Upper lobe of right lung (tissue), 1 donor: ENCODE measurements at regions not wholly inside any gene's neighbourhood (a gene's known extent, or its start where the extent isn't known, plus 50 kb on each side); places are given as distances from the start of the nearest gene placed in this dataset.
"Not testable (repeated sequence)": the region's sequence is repeated elsewhere in the genome, so short reads cannot be mapped to it uniquely, and the experiment has no call there.

Experiments
- ATAC-seq: fragments of 200-7000 bp; cut with Tn5 transposase; one replicate; pipeline ENCODE4 v1.9.1; 2020; ENCODE audit warnings: mild to moderate bottlenecking, moderate library complexity
- DNase-seq: peaks from one replicate; pipeline ENCODE4 v3.0.0-alpha.2; 2020
- H3K27ac ChIP-seq: fragments of 200-600 bp; one replicate; pipeline ENCODE4 v1.8.0; 2022
- H3K27me3 ChIP-seq: fragments of 200-600 bp; one replicate; pipeline ENCODE4 v1.8.0; 2022; ENCODE audit warnings: mild to moderate bottlenecking
- H3K36me3 ChIP-seq: fragments of 200-600 bp; one replicate; pipeline ENCODE4 v1.8.0; 2022
- H3K4me1 ChIP-seq: fragments of 200-600 bp; one replicate; pipeline ENCODE4 v1.8.0; 2022
- H3K4me3 ChIP-seq: fragments of 200-600 bp; one replicate; pipeline ENCODE4 v1.8.0; 2022; ENCODE audit warnings: mild to moderate bottlenecking
- H3K9me3 ChIP-seq: fragments of 200-600 bp; one replicate; pipeline ENCODE4 v1.8.0; 2022
- intact Hi-C: fragments of 100-400 bp; cut with DNase I; formaldehyde crosslinking; loops from one replicate; pipeline ENCODE4 v1.11.0; 2022
- TF ChIP-seq, protein P1 (sequence below): fragments of 200-600 bp; IDR thresholded peaks from one replicate; pipeline ENCODE4 v1.8.0; 2022; ENCODE audit warnings: antibody characterized with exemption
- donor health status: DM: no; HTN: yes; CAD: no; lungs with severe emphysema.

DNA sequence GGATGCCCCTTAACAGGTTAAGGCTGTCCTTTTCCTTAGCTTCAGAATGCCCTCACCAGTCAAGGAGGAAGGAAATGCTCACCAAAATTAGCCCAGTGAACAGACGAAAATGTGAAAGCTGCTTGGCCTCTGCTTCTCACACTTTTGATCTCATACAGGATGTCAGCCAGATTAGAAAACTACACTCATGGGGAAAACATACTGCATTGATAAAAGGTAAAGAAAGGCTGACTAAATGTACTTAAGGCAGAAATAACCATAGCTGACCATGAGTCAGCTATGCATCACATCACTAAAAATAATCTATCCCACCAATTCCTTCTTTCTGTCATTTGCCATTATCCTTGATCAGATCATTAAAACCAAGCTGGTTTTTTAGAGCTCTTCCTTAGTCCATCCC is 198.4 kb upstream of the TENT5A start:
- Histone ChIP-seq H3K9me3 (no peaks in the 10 kb centered on the region), H3K4me3 (no peak overlapping the region), H3K36me3 (no peaks in the 10 kb centered on the region), H3K4me1 (no peaks in the 10 kb centered on the region), H3K27me3 (no peaks in the 10 kb centered on the region), H3K27ac (no peak overlapping the region)
- ATAC-seq (no peak), DNase-seq (no peak)
- intact Hi-C loops = no loop called here
- TF ChIP-seq, protein P1, sequence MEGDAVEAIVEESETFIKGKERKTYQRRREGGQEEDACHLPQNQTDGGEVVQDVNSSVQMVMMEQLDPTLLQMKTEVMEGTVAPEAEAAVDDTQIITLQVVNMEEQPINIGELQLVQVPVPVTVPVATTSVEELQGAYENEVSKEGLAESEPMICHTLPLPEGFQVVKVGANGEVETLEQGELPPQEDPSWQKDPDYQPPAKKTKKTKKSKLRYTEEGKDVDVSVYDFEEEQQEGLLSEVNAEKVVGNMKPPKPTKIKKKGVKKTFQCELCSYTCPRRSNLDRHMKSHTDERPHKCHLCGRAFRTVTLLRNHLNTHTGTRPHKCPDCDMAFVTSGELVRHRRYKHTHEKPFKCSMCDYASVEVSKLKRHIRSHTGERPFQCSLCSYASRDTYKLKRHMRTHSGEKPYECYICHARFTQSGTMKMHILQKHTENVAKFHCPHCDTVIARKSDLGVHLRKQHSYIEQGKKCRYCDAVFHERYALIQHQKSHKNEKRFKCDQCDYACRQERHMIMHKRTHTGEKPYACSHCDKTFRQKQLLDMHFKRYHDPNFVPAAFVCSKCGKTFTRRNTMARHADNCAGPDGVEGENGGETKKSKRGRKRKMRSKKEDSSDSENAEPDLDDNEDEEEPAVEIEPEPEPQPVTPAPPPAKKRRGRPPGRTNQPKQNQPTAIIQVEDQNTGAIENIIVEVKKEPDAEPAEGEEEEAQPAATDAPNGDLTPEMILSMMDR = no peak

DNA sequence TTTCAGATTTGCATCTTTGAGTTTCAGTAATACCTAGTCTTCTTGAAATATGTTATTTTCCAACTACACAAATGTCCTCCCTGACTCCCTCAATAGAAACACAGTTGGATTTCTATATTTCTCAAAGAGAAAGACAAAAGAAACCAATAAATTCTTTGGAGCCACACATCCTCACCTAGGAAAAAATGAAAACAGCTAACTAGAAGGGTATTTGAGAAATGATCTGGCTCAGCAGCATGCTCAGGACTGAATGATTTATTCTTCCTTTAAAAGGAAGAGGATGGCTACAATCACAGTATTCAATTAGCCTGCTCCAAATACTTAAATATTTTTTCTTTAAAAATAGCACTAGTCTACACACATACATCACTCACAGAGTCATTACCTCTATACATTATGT is 196.4 kb upstream of the TENT5A start:
- Histone ChIP-seq H3K9me3 (no peaks in the 10 kb centered on the region), H3K27me3 (no peaks in the 10 kb centered on the region), H3K36me3 (no peaks in the 10 kb centered on the region), H3K27ac (no peak overlapping the region), H3K4me3 (no peak overlapping the region), H3K4me1 (no peaks in the 10 kb centered on the region)
- intact Hi-C loops = no loop called here
- TF ChIP-seq, protein P1 = no peak
- DNase-seq (no peak), ATAC-seq (no peak)

DNA sequence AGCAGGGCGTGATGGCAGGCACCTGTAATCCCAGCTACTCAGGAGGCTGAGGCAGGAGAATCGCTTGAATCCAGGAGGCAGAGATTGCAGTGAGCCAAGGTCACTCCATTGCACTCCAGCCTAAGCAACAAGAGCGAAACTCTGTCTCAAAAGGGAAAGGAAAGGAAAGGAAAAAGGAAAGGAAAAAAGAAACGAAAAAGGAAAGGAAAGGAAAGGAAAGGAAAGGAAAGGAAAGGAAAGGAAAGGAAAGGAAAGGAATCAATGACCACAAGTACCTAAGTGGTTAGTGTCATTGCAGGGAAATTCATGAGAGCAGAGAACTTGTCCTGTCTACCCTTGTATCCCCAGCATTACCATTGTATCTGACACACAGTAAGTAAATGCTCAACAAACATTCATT is 195.7 kb upstream of the TENT5A start:
- H3K9me3 ChIP-seq, intact Hi-C loops, H3K36me3 ChIP-seq, DNase-seq, H3K27ac ChIP-seq, H3K4me1 ChIP-seq, ATAC-seq, H3K4me3 ChIP-seq, H3K27me3 ChIP-seq: not testable (repeated sequence)

DNA sequence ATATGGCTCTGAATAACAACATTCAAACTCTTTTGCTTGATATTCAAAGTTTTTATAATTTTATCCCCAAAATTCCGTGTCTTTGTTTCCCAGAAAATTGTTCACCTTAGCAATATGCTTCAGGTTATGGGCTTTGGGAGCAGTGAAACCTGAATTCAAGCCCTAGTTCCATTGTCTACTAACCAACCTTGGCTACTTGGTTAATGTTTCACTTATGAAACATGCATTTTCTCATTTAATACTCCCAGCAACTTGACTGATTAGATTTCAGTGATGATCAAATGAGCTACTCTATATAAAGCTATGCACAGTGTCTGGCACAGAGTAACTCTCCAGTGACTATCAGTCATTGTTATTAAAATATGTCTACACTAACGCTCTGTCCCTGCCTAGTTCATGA is 192.2 kb upstream of the TENT5A start:
- DNase-seq = no peak
- TF ChIP-seq, protein P1 = no peak

DNA sequence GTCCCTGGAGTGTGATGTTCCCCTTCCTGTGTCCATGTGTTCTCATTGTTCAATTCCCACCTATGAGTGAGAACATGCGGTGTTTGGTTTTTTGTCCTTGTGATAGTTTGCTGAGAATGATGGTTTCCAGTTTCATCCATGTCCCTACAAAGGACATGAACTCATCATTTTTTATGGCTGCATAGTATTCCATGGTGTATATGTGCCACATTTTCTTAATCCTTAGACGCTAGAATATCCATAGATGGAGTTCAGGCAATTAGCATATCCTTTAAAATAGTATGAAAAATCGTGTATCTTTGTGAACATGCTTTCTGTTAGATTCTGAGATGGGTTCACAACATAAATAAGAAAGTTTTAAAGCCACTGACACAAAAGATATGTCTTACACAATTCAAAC is 190.4 kb upstream of the TENT5A start:
- ATAC-seq, H3K27ac ChIP-seq, H3K4me3 ChIP-seq, H3K36me3 ChIP-seq, H3K4me1 ChIP-seq, intact Hi-C loops, DNase-seq, H3K9me3 ChIP-seq, H3K27me3 ChIP-seq: not testable (repeated sequence)

More for the DNA sequence above, 192.2 kb upstream of the TENT5A start:
- Histone ChIP-seq H3K27ac (no peak overlapping the region), H3K4me3 (no peak overlapping the region), H3K36me3 (no peaks in the 10 kb centered on the region), H3K4me1 (no peaks in the 10 kb centered on the region), H3K9me3 (no peaks in the 10 kb centered on the region), H3K27me3 (no peaks in the 10 kb centered on the region)
- ATAC-seq = no peak
- intact Hi-C loops = no loop called here

DNA sequence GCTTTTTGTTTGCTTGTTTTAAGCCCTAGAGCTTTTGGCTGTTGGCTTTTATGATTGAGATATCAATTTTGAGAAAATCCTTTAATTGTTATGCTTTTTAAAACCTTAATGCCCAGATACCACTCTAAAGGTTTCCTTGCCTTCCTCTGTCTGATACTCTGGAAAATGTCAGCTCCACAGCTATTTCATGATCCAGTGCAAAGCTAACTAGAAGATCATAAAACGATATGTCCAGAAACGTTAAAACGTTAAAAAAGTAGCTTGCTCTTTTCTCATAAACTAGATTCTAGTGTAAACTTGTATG is 189.5 kb upstream of the TENT5A start:
- TF ChIP-seq, protein P1 = no peak
- H3K9me3 ChIP-seq = no peaks in the 10 kb centered on the region
- H3K27me3 ChIP-seq = no peaks in the 10 kb centered on the region
- H3K27ac ChIP-seq = no peak overlapping the region
- H3K4me3 ChIP-seq = no peak overlapping the region
- intact Hi-C loops = no loop called here
- H3K4me1 ChIP-seq = no peaks in the 10 kb centered on the region
- H3K36me3 ChIP-seq = no peaks in the 10 kb centered on the region
- DNase-seq = no peak
- ATAC-seq = no peak

DNA sequence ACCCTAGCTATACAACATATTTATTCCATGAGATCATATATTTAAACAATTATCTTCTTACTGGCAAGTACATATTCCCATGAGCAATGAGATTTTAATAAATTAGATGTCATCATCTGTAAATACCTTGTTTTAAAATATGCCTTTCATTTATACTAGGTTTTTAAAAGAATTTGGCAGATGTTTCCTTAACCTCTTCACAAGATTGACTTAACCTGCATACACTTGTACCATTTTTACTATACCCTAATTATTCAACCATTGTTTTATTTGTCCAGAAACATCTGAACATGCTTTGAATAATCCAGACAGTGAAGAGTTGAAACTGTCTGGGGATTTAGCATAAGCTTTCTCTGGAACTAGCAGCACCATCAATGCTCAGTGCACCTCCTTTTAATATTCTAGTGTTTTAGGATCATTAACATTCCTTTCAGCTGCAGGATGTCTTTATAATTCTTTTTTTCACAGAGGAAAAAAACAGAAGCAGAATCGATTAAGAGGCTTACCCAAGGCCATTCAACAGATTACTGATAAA is 188.0 kb upstream of the TENT5A start:
- no peaks in the 10 kb centered on the region for H3K4me1 ChIP-seq
- H3K36me3 ChIP-seq = no peaks in the 10 kb centered on the region
- H3K27me3 ChIP-seq = no peaks in the 10 kb centered on the region
- no peak overlapping the region for H3K4me3 ChIP-seq
- no peak for DNase-seq
- intact Hi-C loops = no loop called here
- no peak for ATAC-seq
- TF ChIP-seq, protein P1 = no peak
- no peaks in the 10 kb centered on the region for H3K9me3 ChIP-seq
- no peak overlapping the region for H3K27ac ChIP-seq
